NCI-H460 (cell line): ENCODE measurements at regions not wholly inside any gene's neighbourhood (a gene's known extent, or its start where the extent isn't known, plus 50 kb on each side); places are given as distances from the start of the nearest gene placed in this dataset.
"Not testable (repeated sequence)": the region's sequence is repeated elsewhere in the genome, so short reads cannot be mapped to it uniquely, and the experiment has no call there.

Experiments
- DNase-seq: peaks from one replicate; pipeline ENCODE4 v3.0.0-alpha.2; 2016; ENCODE audit warnings: low read depth; ENCODE audit errors: extremely low read depth

DNA sequence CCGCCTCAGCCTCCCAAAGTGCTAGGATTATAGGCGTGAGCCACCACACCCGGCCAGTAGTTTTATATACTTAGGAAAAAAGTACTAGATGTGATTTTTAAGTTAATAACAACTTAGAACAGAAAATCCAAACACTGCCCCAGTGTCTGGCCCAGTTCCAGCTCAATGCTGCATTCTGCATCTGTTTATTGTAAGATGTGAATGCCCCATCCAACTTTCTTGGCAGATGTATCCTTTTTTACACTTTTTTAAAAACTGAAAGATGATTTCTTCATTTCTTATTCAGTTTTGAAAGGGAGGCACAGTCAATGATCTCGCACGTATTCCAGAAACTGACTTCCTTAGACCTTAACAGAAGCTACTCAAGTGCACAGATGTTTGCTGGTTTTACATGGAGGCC, 85.6 kb upstream of the SRSF6 start:
- DNase-seq, result no peak

GRCh38 chr20:43365691-43366090, 92.0 kb upstream of the SRSF6 start:
- DNase-seq, result no peak

DNA sequence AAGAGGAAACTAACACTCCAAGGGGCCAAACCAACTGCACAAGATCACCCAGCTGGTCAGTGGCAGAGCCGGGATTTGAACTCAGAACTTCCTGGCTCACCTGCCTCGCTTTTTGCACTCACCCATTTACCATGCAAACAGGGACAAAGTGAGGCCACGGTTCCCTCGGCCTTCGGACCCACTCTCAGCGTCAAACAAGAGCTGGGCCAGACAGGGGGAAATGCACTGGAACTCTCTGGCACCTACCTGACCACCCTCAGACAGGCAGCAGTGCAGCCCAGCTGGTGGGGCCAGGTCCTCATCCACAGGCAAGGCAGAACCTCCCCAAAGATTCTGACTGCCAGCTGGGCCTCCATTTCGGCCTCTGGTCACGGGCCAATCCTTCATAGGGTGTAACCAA, 93.7 kb upstream of the SRSF6 start:
- no peak for DNase-seq

DNA sequence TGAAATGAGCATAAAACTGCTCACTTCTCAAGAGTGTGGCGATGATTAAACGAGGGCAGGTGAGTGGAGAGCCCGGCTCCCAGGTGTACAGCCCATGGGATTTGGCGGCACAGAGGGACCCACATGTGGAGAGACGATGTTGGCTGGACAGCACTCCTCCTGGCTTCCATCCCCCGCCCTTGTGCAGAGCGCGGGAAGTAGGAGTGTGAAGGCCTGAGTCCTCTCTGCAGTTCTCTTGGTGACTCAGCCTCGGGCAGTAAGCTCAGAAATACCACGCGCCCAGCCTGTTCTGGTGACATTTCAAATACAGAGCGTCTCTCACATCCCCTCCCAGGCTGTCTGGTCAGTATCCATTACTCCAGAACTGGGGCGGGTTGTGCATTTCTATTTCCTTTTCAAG, 94.2 kb upstream of the SRSF6 start:
- DNase-seq, result no peak

DNA sequence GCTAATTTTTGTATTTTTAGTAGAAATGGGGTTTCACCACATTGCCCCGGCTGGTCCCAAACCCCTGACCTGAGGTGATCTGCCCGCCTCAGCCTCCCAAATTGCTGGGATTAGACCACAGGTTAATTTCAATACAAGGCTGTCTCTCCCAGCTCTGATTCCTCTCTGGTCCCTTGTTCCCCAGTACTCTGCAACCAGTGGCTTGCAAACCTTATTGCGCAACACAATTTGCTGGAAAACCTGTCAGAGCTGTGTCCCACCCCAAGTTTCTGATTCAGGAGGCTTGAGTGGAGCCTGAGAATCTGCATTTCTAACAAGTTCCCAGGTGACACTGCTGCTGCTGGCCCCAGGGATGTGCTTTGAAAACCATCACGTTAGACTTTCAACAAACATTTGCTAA, 96.2 kb upstream of the SRSF6 start:
- no peak for DNase-seq

DNA sequence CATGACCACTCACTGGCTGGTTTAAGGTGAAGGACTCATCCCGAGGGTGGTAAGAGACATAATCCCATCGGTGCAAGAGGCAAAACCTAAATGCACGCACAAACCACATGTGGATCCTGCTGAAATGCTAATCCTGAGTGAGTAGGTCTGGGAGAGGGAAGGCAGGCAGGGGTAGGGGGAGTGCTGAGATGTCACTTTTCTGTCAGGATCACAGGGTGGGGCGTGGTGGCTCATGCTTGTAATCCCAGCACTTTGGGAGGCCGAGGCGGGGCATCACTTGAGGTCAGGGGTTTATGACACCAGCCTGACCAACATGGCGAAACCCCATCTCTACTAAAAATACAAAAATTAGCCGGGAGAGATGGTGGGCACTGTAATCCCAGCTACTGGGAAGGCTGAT, 97.7 kb upstream of the SRSF6 start:
- no peak for DNase-seq

DNA sequence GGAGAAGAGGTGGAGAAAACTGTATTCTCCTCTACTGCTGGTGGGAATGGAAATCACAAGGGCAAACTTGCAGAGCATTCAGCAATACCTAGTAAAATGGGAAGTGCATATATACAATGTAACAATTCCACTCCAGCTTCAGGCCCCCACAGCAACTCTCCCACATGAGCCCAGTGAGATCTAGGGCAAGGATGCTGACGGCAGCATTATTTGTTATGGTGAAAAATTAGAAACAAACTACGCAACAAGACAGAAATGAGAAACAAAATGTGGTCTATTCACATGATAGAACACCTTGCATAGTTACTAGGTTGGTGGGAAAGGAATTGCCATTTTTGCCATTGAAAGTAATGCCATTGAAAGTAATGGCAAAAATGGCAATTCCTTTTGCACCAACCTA, 98.9 kb upstream of the SRSF6 start:
- no peak for DNase-seq

DNA sequence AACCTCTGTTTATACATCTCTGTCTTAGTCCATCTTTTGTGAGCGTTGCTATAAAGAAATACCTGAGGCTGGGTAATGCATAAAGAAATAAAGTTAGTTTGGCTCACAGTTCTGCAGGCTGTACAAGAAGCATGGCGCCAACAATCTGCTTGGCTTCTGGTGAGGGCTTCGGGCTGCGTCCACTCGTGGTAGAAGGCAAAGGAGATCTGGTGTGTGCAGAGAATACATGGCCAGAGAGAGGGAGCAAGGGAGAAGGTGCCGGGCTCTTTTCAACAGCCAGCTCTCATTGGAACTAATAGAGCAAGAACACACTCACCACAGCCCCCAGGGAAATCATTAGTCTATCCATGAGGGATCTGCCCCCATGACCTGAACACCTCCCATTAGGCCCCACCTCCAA, 100.3 kb upstream of the SRSF6 start:
- no peak for DNase-seq

- DNase-seq, result no peak
These were observed 102.1 kb upstream of the SRSF6 start for GRCh38 chr20:43355610-43356009.

DNA sequence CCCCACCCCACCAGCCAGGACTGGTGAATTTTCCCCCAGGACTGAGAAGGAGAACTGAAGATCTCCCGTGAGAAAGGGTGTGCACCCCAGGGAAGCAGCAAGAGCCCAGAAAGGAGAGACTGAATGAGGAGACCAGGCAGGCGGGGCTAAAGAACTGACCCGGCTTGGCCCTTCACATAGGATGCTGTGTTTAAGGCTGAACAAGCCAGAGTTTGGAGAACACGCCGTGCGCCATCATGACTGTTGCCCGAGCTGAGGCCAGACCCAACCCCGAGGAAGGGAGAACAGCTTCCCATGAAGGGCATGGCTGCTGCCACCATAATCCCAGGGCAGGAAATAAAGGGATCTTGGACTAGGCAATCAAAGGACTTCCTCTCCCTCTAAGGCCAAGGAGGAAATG, 104.7 kb upstream of the SRSF6 start:
- no peak for DNase-seq

DNA sequence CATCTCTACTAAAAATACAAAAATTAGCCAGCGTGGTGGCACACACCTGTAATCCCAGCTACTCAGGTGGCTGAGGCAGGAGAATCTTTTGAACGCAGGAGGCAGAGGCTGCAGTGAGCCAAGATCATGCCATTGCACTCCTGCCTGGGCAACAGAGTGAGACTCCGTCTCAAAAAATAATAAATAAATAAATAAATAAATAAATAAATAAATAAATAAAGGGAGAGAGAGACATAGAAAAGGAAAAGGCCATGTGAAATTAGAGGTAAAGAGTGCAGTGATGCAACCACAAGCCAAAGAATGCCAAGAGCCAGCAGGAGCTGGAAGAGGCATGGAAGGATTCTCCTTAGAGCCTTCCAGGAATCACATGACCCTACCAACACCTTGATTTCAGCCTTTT, 107.0 kb upstream of the SRSF6 start:
- DNase-seq, result not testable (repeated sequence)

GRCh38 chr20:43349841-43350240, 107.9 kb upstream of the SRSF6 start:
- DNase-seq, result no peak

GRCh38 chr20:43347839-43348238, 109.9 kb upstream of the SRSF6 start:
- not testable (repeated sequence) for DNase-seq

DNA sequence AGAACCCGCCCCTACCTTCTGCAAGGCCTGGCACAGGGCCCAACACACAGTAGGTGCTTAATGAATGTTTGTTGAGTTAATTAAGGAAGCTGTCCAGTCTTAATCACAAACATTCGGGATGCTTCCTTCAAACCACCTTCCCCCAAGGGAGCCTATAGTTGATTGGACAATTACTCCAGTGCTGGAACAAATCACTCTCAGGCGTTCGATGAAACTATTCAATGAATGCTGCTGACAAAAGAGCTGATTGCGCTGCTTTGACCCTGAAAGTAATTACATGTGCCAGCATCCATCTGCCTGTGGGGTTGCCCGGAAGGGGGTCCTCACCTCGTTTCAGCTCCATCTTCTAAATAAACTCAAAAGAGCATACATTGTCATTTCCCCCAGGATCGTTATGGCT, 112.0 kb upstream of the SRSF6 start:
- DNase-seq, result no peak

DNA sequence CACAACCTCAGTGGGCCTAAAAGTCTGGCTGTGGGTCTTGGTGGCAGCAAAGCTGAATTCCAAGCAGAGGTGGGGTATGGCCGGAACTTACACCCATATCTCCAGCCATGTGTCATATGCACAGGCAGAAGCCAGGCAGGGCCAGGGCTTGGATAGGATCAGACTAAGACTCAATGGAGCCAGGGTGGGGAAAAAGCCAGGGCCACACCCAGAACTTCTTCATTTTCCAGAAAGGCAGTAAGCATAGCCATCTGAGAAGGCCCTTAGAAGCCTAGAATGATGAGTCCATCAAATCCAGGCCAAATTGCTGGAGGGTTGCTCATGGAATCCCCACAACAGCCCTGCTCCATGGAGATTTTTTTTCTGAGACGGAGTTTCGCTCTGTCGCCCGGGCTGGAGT, 116.2 kb upstream of the SRSF6 start:
- no peak for DNase-seq

GRCh38 chr20:43337036-43337435, 120.7 kb upstream of the SRSF6 start:
- DNase-seq, result no peak

DNA sequence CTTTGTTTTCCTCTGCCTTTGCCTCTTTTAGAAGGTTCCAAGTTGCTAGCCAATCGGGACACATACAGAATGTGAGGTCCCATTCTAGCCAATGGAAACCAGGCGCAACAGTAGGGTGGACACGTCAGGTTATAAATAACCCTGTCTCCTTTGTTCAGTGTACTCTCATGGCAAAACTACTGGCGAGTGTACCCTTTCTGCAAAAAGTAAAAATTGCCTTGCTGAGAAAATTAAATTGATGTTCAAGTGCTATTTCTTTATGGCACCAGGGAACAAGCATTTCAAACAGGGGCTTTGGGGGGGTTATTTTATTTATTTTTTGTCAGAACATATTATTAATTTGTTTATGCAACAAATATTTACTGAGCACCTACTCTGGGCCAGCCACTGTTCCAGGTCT, 123.6 kb upstream of the SRSF6 start:
- DNase-seq, result no peak

DNA sequence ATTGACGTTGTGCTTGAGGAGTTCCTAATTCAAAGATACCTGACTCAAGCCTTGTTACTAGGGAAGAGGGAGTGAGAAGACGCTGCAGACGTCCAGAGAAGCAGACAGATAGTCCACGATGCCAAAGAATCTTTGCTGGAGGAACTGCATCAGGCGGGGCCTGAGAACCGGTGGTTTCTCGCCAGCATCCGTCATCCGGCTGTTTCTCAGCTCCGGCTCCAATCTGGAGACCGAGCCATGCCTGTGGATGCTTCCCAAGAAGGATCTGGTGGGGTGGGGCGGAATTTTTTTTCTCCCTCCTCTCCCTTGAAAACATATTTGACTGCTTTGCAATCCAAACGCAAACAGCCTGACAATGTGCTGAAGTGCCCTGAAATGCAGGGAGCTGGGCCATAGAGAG, 125.8 kb upstream of the SRSF6 start:
- no peak for DNase-seq

GRCh38 chr20:43328697-43329096, 129.0 kb upstream of the SRSF6 start:
- DNase-seq, result no peak

GRCh38 chr20:43327234-43327633, 130.5 kb upstream of the SRSF6 start:
- DNase-seq, result not testable (repeated sequence)

- no peak for DNase-seq
These were observed 131.8 kb upstream of the SRSF6 start for GRCh38 chr20:43325926-43326325.

DNA sequence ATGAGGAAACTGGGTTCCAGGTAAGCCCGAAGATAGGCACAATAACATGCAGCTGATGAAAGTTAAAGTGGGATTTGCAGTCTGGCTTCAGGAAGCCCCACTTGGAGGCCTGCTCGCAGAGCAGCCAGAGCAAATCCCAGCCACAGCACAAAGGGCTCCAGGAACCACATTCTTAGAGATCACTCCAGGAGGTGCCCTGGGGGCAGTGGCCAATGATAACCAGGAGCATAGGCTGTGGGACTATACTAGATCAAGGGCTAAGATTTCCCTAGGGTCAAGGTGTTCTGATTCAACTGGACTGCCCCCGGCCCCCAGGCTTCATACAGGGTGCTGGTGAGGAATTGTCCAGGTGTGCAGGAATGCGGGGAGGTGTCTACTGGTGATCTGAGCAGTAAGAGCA, 133.9 kb upstream of the PTPRT start:
- DNase-seq, result no peak

GRCh38 chr20:43322851-43323250, 133.1 kb upstream of the PTPRT start:
- no peak for DNase-seq

GRCh38 chr20:43320536-43320935, 130.8 kb upstream of the PTPRT start:
- DNase-seq, result no peak
